H9 (cell line): ENCODE measurements at regions not wholly inside any gene's neighbourhood (a gene's known extent, or its start where the extent isn't known, plus 50 kb on each side); places are given as distances from the start of the nearest gene placed in this dataset.

Source experiments
- DNase-seq: peaks from one replicate; pipeline ENCODE4 v3.0.0-alpha.2; 2017
- H2AFZ ChIP-seq: one replicate; pipeline ENCODE4 v1.6.1; 2013; ENCODE audit warnings: mild to moderate bottlenecking, low read length, control low read depth, moderate library complexity
- H2AK5ac ChIP-seq: 2 replicates; pipeline ENCODE4 v1.6.1; 2013; ENCODE audit warnings: low read length, control low read depth, mixed read lengths; ENCODE audit not compliant: insufficient read length
- H2BK120ac ChIP-seq: one replicate; pipeline ENCODE4 v1.6.1; 2013; ENCODE audit warnings: low read depth, mild to moderate bottlenecking, low read length, control low read depth, inconsistent platforms; ENCODE audit not compliant: poor library complexity, severe bottlenecking
- H2BK12ac ChIP-seq: 2 replicates; pipeline ENCODE4 v1.6.1; 2013; ENCODE audit warnings: low read length, control low read depth, mixed read lengths, low read depth; ENCODE audit not compliant: insufficient read length
- H2BK15ac ChIP-seq: 2 replicates; pipeline ENCODE4 v1.6.1; 2013; ENCODE audit warnings: low read depth, low read length, control low read depth
- H2BK20ac ChIP-seq: one replicate; pipeline ENCODE4 v1.6.1; 2013; ENCODE audit warnings: low read depth, mild to moderate bottlenecking, low read length, control low read depth, inconsistent platforms; ENCODE audit not compliant: poor library complexity, severe bottlenecking
- H2BK5ac ChIP-seq: 2 replicates; pipeline ENCODE4 v1.6.1; 2013; ENCODE audit warnings: low read length, control low read depth, mixed read lengths; ENCODE audit not compliant: insufficient read length
- H3K14ac ChIP-seq: 2 replicates; pipeline ENCODE4 v1.6.1; 2013; ENCODE audit warnings: low read length, control low read depth; ENCODE audit not compliant: insufficient read depth
- H3K18ac ChIP-seq: 2 replicates; pipeline ENCODE4 v1.6.1; 2013; ENCODE audit warnings: low read depth, mild to moderate bottlenecking, mixed read lengths, low read length, control low read depth; ENCODE audit not compliant: insufficient read length
- H3K23ac ChIP-seq: 2 replicates; pipeline ENCODE4 v1.6.1; 2013; ENCODE audit warnings: low read length, control low read depth, mixed read lengths, low read depth; ENCODE audit not compliant: insufficient read length
- H3K23me2 ChIP-seq: 2 replicates; pipeline ENCODE4 v1.6.1; 2013; ENCODE audit warnings: low read depth, mild to moderate bottlenecking, mixed read lengths, low read length, control low read depth; ENCODE audit not compliant: insufficient read length, poor library complexity, severe bottlenecking
- H3K27ac ChIP-seq: 2 replicates; pipeline ENCODE4 v1.5.1; 2013; ENCODE audit warnings: low read length, control low read depth, mixed read lengths, low read depth; ENCODE audit not compliant: insufficient read length
- H3K27me3 ChIP-seq: 2 replicates; pipeline ENCODE4 v1.6.1; 2013; ENCODE audit warnings: low read length, control low read depth, inconsistent platforms; ENCODE audit not compliant: insufficient read depth
- H3K4ac ChIP-seq: 2 replicates; pipeline ENCODE4 v1.6.1; 2013; ENCODE audit warnings: low read depth, mild to moderate bottlenecking, control low read depth, inconsistent platforms, low read length, moderate library complexity
- H3K4me1 ChIP-seq: 2 replicates; pipeline ENCODE4 v1.6.1; 2013; ENCODE audit warnings: low read length, control low read depth, inconsistent platforms; ENCODE audit not compliant: insufficient read depth
- H3K4me2 ChIP-seq: 2 replicates; pipeline ENCODE4 v1.6.1; 2013; ENCODE audit warnings: low read length, control low read depth, mixed read lengths; ENCODE audit not compliant: insufficient read length, insufficient read depth
- H3K56ac ChIP-seq: 2 replicates; pipeline ENCODE4 v1.6.1; 2013; ENCODE audit warnings: low read depth, mild to moderate bottlenecking, mixed read lengths, low read length, control low read depth; ENCODE audit not compliant: insufficient read length
- H3K79me1 ChIP-seq: 2 replicates; pipeline ENCODE4 v1.6.1; 2013; ENCODE audit warnings: low read depth, mild to moderate bottlenecking, moderate library complexity, low read length, control low read depth, inconsistent platforms; ENCODE audit not compliant: insufficient read depth, poor library complexity, severe bottlenecking
- H3K79me2 ChIP-seq: 2 replicates; pipeline ENCODE4 v1.6.1; 2013; ENCODE audit warnings: low read length, control low read depth, inconsistent platforms; ENCODE audit not compliant: insufficient read depth
- H3K9ac ChIP-seq: 2 replicates; pipeline ENCODE4 v1.6.1; 2013; ENCODE audit warnings: low read length, control low read depth, mixed read lengths; ENCODE audit not compliant: insufficient read length; ENCODE audit errors: extremely low read depth
- H3K9me3 ChIP-seq: one replicate; pipeline ENCODE4 v1.6.1; 2013; ENCODE audit warnings: low read depth, low read length, inconsistent platforms; ENCODE audit not compliant: control insufficient read depth
- H3T11ph ChIP-seq: one replicate; pipeline ENCODE4 v1.6.1; 2013; ENCODE audit warnings: mild to moderate bottlenecking, low read length, control low read depth, inconsistent platforms
- H4K20me1 ChIP-seq: one replicate; pipeline ENCODE4 v1.6.1; 2013; ENCODE audit not compliant: control insufficient read depth, insufficient read length, insufficient read depth
- H4K5ac ChIP-seq: 2 replicates; pipeline ENCODE4 v1.6.1; 2013; ENCODE audit warnings: low read depth, mild to moderate bottlenecking, mixed read lengths, low read length, control low read depth; ENCODE audit not compliant: insufficient read length
- H4K8ac ChIP-seq: replicated peaks from 2 replicates; pipeline ENCODE4 v1.6.1; 2013; ENCODE audit warnings: low read length, control low read depth, mixed read lengths, low read depth; ENCODE audit not compliant: insufficient read length
- H4K91ac ChIP-seq: 2 replicates; pipeline ENCODE4 v1.6.1; 2013; ENCODE audit warnings: low read depth, mild to moderate bottlenecking, moderate library complexity, mixed read lengths, low read length, control low read depth; ENCODE audit not compliant: insufficient read length
- H3K27ac Mint-ChIP-seq, 3 experiments: 2 replicates in 2 of 3; 3 replicates in 1 of 3; pipeline ENCODE4 v1.8.0; 2020 to 2021; ENCODE audit warnings: mixed read lengths in 3 of 3, mild to moderate bottlenecking in 1 of 3, moderate library complexity in 1 of 3
- H3K27me3 Mint-ChIP-seq: 2 replicates; pipeline ENCODE4 v1.8.0; 2021; ENCODE audit warnings: low read depth, mild to moderate bottlenecking, moderate library complexity, mixed read lengths
- H3K36me3 Mint-ChIP-seq, 3 experiments: 2 replicates in 2 of 3; 3 replicates in 1 of 3; pipeline ENCODE4 v1.8.0; 2020 to 2021; ENCODE audit warnings: low read depth in 3 of 3, mixed read lengths in 3 of 3; ENCODE audit not compliant: insufficient read depth in 1 of 3
- H3K4me1 Mint-ChIP-seq, 2 experiments: 2 replicates each; pipeline ENCODE4 v1.8.0; 2020; ENCODE audit warnings: mixed read lengths in 2 of 2
- H3K4me3 Mint-ChIP-seq, 2 experiments: 2 replicates in 1 of 2; 3 replicates in 1 of 2; pipeline ENCODE4 v1.8.0; 2020 to 2021; ENCODE audit warnings: mild to moderate bottlenecking in 2 of 2, mixed read lengths in 2 of 2, moderate library complexity in 1 of 2
- H3K9me3 Mint-ChIP-seq, 2 experiments: 2 replicates in 1 of 2; 3 replicates in 1 of 2; pipeline ENCODE4 v1.8.0; 2020; ENCODE audit warnings: mild to moderate bottlenecking in 2 of 2, mixed read lengths in 2 of 2, moderate library complexity in 1 of 2
- WGBS: extraction: QIAGEN DNeasy Blood & Tissue Kit; methylation state at CpG from one replicate; pipeline ENCODE4 v1.1.7; 2013; ENCODE audit warnings: missing lambda C conversion rate, low lambda C conversion rate, mixed read lengths; ENCODE audit not compliant: insufficient read length; ENCODE audit errors: extremely low coverage; 5-methylcytosine and 5-hydroxymethylcytosine counted together
- TF ChIP-seq, protein P1 (sequence below): fragments of 200-600 bp; sonication (generic); conservative IDR thresholded peaks from 3 replicates; pipeline ENCODE4 v1.8.0; 2021; ENCODE audit warnings: antibody characterized with exemption, mild to moderate bottlenecking

DNA sequence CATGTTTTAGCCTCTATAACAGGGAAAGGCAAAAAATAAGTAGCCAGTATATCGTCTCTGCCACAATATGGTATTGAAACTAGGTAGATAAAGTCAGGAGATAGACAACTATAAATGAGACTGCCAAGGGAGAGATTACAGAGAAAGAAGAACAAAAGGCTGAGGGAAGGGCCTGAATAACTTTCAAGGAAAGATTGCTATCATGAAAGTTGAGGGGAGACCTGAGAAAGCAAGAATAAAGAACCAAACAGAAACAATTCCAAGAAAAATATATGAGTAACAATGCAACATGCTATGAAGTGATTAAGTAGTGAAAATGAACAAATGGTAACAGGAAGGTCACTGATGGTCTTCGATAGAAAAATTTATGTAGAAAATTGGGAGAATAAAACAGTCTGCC lies 690.1 kb downstream of the METTL15 start:
- no CpG with 5 or more reads among the region's 2 CpGs for WGBS
- Mint-ChIP-seq H3K36me3 (peaks cover 1 to 3% (median 2%) of the 10 kb centered on the region in 3 experiments; a peak in 4 of 7 replicates), H3K27ac (no peak overlapping the region), H3K4me1 (peaks cover 18 to 24% of the 10 kb centered on the region in 2 experiments), H3K4me3 (no peak overlapping the region), H3K9me3 (no peaks in the 10 kb centered on the region), H3K27me3 (no peaks in the 10 kb centered on the region)
- H4K20me1 ChIP-seq, result no peaks in the 10 kb centered on the region
- H2BK15ac ChIP-seq, result no peak overlapping the region
- H3T11ph ChIP-seq, result no peak overlapping the region
- no peaks in the 10 kb centered on the region for H3K9me3 ChIP-seq
- no peak overlapping the region for H4K91ac ChIP-seq
- H2BK120ac ChIP-seq, result no peak overlapping the region
- H4K8ac ChIP-seq, result no peak overlapping the region
- H3K18ac ChIP-seq, result no peak overlapping the region
- H3K23me2 ChIP-seq, result no peaks in the 10 kb centered on the region
- H3K79me2 ChIP-seq, result no peaks in the 10 kb centered on the region
- H2BK5ac ChIP-seq, result no peak overlapping the region
- no peak overlapping the region for H2BK12ac ChIP-seq
- no peak overlapping the region for H3K27ac ChIP-seq
- no peak overlapping the region for H2AFZ ChIP-seq
- TF ChIP-seq, protein P1, sequence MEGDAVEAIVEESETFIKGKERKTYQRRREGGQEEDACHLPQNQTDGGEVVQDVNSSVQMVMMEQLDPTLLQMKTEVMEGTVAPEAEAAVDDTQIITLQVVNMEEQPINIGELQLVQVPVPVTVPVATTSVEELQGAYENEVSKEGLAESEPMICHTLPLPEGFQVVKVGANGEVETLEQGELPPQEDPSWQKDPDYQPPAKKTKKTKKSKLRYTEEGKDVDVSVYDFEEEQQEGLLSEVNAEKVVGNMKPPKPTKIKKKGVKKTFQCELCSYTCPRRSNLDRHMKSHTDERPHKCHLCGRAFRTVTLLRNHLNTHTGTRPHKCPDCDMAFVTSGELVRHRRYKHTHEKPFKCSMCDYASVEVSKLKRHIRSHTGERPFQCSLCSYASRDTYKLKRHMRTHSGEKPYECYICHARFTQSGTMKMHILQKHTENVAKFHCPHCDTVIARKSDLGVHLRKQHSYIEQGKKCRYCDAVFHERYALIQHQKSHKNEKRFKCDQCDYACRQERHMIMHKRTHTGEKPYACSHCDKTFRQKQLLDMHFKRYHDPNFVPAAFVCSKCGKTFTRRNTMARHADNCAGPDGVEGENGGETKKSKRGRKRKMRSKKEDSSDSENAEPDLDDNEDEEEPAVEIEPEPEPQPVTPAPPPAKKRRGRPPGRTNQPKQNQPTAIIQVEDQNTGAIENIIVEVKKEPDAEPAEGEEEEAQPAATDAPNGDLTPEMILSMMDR, result no peak
- H3K27me3 ChIP-seq, result no peaks in the 10 kb centered on the region
- DNase-seq, result no peak
- H3K79me1 ChIP-seq, result no peaks in the 10 kb centered on the region
- no peak overlapping the region for H3K4me2 ChIP-seq
- no peak overlapping the region for H4K5ac ChIP-seq
- no peak overlapping the region for H3K23ac ChIP-seq
- no peak overlapping the region for H3K14ac ChIP-seq
- no peak overlapping the region for H2AK5ac ChIP-seq
- no peak overlapping the region for H2BK20ac ChIP-seq
- H3K4ac ChIP-seq, result no peak overlapping the region
- no peaks in the 10 kb centered on the region; the same call in 1 of the 2 replicates for H3K4me1 ChIP-seq
- no peak overlapping the region for H3K56ac ChIP-seq
- no peak overlapping the region for H3K9ac ChIP-seq
